ENCODE measurements at regions not wholly inside any gene's neighbourhood (a gene's known extent, or its start where the extent isn't known, plus 50 kb on each side); places are given as distances from the start of the nearest gene placed in this dataset.
"Not testable (repeated sequence)": the region's sequence is repeated elsewhere in the genome, so short reads cannot be mapped to it uniquely, and the experiment has no call there.

DNA sequence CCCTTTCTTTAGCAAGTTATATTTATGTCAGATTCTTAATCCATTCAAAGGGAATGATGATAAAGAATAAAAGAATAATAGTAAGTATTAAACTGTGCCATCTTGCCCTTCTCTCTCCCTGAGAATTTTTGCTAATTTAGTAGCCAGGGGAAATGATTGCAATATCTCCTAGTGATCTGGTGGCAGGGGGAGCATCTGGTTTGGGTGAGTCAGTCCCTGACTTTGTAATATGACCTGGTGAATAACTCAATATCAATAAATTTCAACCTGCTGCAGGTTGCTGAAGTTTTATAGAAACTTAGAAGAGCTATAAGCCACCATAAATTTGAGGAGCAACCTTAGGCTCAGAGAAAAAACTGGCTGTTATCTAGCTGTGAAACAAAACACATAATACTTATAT is 149.4 kb downstream of the SYT15 start:
- not testable (repeated sequence) for H3K9ac ChIP-seq (ENCODE audit: low read length); H3K79me1 ChIP-seq (replicated peaks; ENCODE audit: low read length, poor library complexity, severe bottlenecking); DNase-seq; H2BK12ac ChIP-seq (ENCODE audit: low read length in 2 of 2); H4K8ac ChIP-seq (ENCODE audit: low read length); H2AFZ ChIP-seq (ENCODE audit: low read depth, low read length); H3K4ac ChIP-seq (ENCODE audit: low read depth in 1 of 2, low read length in 2 of 2); H3K23ac ChIP-seq (ENCODE audit: low read length in 2 of 2); H3K27ac ChIP-seq (ENCODE audit: low read length, poor library complexity, severe bottlenecking); H3K36me3 ChIP-seq (ENCODE audit: control insufficient read depth in 1 of 2, insufficient read depth in 2 of 2, low read depth in 1 of 2, low read length in 2 of 2); H3K9me3 ChIP-seq (ENCODE audit: control insufficient read depth, low read length); H3K18ac ChIP-seq (ENCODE audit: low read depth in 1 of 2, low read length in 2 of 2); H4K91ac ChIP-seq (ENCODE audit: low read length); H3K4me1 ChIP-seq (ENCODE audit: control insufficient read depth, insufficient read depth, low read depth, low read length); H3K14ac ChIP-seq (ENCODE audit: low read length in 2 of 2); H2AK5ac ChIP-seq (ENCODE audit: low read length, severe bottlenecking); H3K4me3 ChIP-seq (ENCODE audit: insufficient read depth in 1 of 2, low read depth in 1 of 2, low read length in 2 of 2); H3K27me3 ChIP-seq (ENCODE audit: control insufficient read depth in 1 of 2, insufficient read depth in 1 of 2, low read length in 2 of 2); H2BK5ac ChIP-seq (ENCODE audit: low read depth, low read length, poor library complexity, severe bottlenecking); H3K4me2 ChIP-seq (ENCODE audit: low read length, poor library complexity, severe bottlenecking); H2BK120ac ChIP-seq (ENCODE audit: low read depth, low read length); H2BK15ac ChIP-seq (ENCODE audit: low read depth, poor library complexity, severe bottlenecking)

DNA sequence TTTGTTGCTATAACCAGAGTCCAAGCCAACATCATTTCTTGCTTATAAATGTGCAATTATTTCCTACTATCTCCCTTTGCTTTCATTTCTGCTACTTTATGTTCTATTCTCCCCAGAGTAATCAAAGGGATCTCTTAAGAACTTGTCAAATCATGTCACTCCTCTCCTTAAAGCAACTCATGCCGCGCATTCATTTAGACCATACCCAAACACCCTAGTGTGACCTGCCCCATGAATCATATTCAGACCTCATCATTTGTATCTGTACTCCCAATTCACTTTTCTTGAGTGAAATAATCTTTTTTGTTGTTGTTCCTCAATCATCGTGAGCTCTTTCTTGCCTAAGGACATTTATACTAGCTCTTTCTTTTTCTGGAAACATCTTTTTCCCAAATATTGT is 151.8 kb downstream of the SYT15 start:
- not testable (repeated sequence) for H3K79me1 ChIP-seq (replicated peaks; ENCODE audit: low read length, poor library complexity, severe bottlenecking); H2BK15ac ChIP-seq (ENCODE audit: low read depth, poor library complexity, severe bottlenecking); H3K9ac ChIP-seq (ENCODE audit: low read length); H3K18ac ChIP-seq (ENCODE audit: low read depth in 1 of 2, low read length in 2 of 2); H3K14ac ChIP-seq (ENCODE audit: low read length in 2 of 2); H3K27ac ChIP-seq (ENCODE audit: low read length, poor library complexity, severe bottlenecking); H3K9me3 ChIP-seq (ENCODE audit: control insufficient read depth, low read length); H2AK5ac ChIP-seq (ENCODE audit: low read length, severe bottlenecking); H3K4me3 ChIP-seq (ENCODE audit: insufficient read depth in 1 of 2, low read depth in 1 of 2, low read length in 2 of 2); H3K4me2 ChIP-seq (ENCODE audit: low read length, poor library complexity, severe bottlenecking); H3K4ac ChIP-seq (ENCODE audit: low read depth in 1 of 2, low read length in 2 of 2); H3K4me1 ChIP-seq (ENCODE audit: control insufficient read depth, insufficient read depth, low read depth, low read length); DNase-seq; H4K91ac ChIP-seq (ENCODE audit: low read length); H2BK5ac ChIP-seq (ENCODE audit: low read depth, low read length, poor library complexity, severe bottlenecking); H2BK120ac ChIP-seq (ENCODE audit: low read depth, low read length); H3K36me3 ChIP-seq (ENCODE audit: control insufficient read depth in 1 of 2, insufficient read depth in 2 of 2, low read depth in 1 of 2, low read length in 2 of 2); H2BK12ac ChIP-seq (ENCODE audit: low read length in 2 of 2); H4K8ac ChIP-seq (ENCODE audit: low read length); H3K27me3 ChIP-seq (ENCODE audit: control insufficient read depth in 1 of 2, insufficient read depth in 1 of 2, low read length in 2 of 2); H2AFZ ChIP-seq (ENCODE audit: low read depth, low read length); H3K23ac ChIP-seq (ENCODE audit: low read length in 2 of 2)
- no CpG with 5 or more reads among the region's 3 CpGs for WGBS

DNA sequence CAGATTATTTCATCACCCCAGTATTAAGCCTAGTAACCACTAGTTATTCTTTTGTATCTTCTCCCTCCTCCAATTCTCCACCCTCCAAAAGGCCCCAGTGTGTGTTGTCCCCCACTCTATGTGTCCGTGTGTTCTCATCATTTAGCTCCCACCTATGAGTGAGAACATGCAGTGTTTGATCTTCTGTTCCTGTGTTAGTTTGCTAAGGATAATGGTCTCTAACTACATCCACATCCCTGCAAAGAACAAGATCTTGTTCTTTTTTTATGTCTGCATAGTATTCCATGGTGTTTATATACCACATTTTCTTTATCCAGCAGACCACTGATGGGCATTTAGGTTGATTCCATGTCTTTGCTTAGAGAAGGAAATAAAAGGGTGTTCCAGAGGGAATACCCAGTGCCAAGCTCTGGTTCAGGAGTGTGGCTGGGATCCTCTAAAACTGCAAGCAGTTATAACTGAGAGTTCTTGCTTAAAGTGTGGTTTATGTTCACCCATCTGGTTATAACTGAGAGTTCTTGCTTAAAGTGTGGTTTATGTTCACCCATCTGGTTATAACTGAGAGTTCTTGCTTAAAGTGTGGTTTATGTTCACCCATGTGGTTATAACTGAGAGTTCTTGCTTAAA is 154.8 kb downstream of the SYT15 start:
- H3K23ac ChIP-seq (ENCODE audit: low read length in 2 of 2); H2BK5ac ChIP-seq (ENCODE audit: low read depth, low read length, poor library complexity, severe bottlenecking); H3K4me3 ChIP-seq (ENCODE audit: insufficient read depth in 1 of 2, low read depth in 1 of 2, low read length in 2 of 2); H2AFZ ChIP-seq (ENCODE audit: low read depth, low read length); H4K91ac ChIP-seq (ENCODE audit: low read length); H3K79me1 ChIP-seq (replicated peaks; ENCODE audit: low read length, poor library complexity, severe bottlenecking); H3K9ac ChIP-seq (ENCODE audit: low read length); H3K36me3 ChIP-seq (ENCODE audit: control insufficient read depth in 1 of 2, insufficient read depth in 2 of 2, low read depth in 1 of 2, low read length in 2 of 2); H2BK12ac ChIP-seq (ENCODE audit: low read length in 2 of 2); H3K4ac ChIP-seq (ENCODE audit: low read depth in 1 of 2, low read length in 2 of 2); H2BK120ac ChIP-seq (ENCODE audit: low read depth, low read length); H3K4me2 ChIP-seq (ENCODE audit: low read length, poor library complexity, severe bottlenecking); DNase-seq; H3K18ac ChIP-seq (ENCODE audit: low read depth in 1 of 2, low read length in 2 of 2); H2AK5ac ChIP-seq (ENCODE audit: low read length, severe bottlenecking); H2BK15ac ChIP-seq (ENCODE audit: low read depth, poor library complexity, severe bottlenecking); H4K8ac ChIP-seq (ENCODE audit: low read length); H3K4me1 ChIP-seq (ENCODE audit: control insufficient read depth, insufficient read depth, low read depth, low read length); H3K14ac ChIP-seq (ENCODE audit: low read length in 2 of 2); H3K27ac ChIP-seq (ENCODE audit: low read length, poor library complexity, severe bottlenecking); H3K27me3 ChIP-seq (ENCODE audit: control insufficient read depth in 1 of 2, insufficient read depth in 1 of 2, low read length in 2 of 2); H3K9me3 ChIP-seq (ENCODE audit: control insufficient read depth, low read length): not testable (repeated sequence)
- no CpG with 5 or more reads among the region's 1 CpG for WGBS

DNA sequence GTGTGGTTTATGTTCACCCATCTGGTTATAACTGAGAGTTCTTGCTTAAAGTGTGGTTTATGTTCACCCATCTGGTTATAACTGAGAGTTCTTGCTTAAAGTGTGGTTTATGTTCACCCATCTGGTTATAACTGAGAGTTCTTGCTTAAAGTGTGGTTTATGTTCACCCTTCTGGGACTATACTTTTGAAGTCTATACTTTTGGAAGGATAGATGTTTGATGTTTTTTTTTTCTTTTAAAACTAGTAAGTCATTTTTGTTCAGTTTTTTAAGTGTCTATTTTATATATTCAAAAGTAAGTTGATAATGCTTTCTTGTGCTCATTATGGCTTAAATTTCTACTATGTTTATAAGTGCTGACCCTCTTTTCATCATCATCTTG is 155.3 kb downstream of the SYT15 start:
- H4K8ac ChIP-seq (ENCODE audit: low read length); H2AFZ ChIP-seq (ENCODE audit: low read depth, low read length); H3K9ac ChIP-seq (ENCODE audit: low read length); H3K79me1 ChIP-seq (replicated peaks; ENCODE audit: low read length, poor library complexity, severe bottlenecking); H3K4ac ChIP-seq (ENCODE audit: low read depth in 1 of 2, low read length in 2 of 2); H2BK5ac ChIP-seq (ENCODE audit: low read depth, low read length, poor library complexity, severe bottlenecking); H3K14ac ChIP-seq (ENCODE audit: low read length in 2 of 2); H2BK120ac ChIP-seq (ENCODE audit: low read depth, low read length); H2BK15ac ChIP-seq (ENCODE audit: low read depth, poor library complexity, severe bottlenecking); H2BK12ac ChIP-seq (ENCODE audit: low read length in 2 of 2); H3K36me3 ChIP-seq (ENCODE audit: control insufficient read depth in 1 of 2, insufficient read depth in 2 of 2, low read depth in 1 of 2, low read length in 2 of 2); H3K23ac ChIP-seq (ENCODE audit: low read length in 2 of 2); H3K4me1 ChIP-seq (ENCODE audit: control insufficient read depth, insufficient read depth, low read depth, low read length); H3K9me3 ChIP-seq (ENCODE audit: control insufficient read depth, low read length); DNase-seq; H3K27me3 ChIP-seq (ENCODE audit: control insufficient read depth in 1 of 2, insufficient read depth in 1 of 2, low read length in 2 of 2); H3K4me2 ChIP-seq (ENCODE audit: low read length, poor library complexity, severe bottlenecking); H4K91ac ChIP-seq (ENCODE audit: low read length); H2AK5ac ChIP-seq (ENCODE audit: low read length, severe bottlenecking); H3K4me3 ChIP-seq (ENCODE audit: insufficient read depth in 1 of 2, low read depth in 1 of 2, low read length in 2 of 2); H3K18ac ChIP-seq (ENCODE audit: low read depth in 1 of 2, low read length in 2 of 2); H3K27ac ChIP-seq (ENCODE audit: low read length, poor library complexity, severe bottlenecking): not testable (repeated sequence)

Data from mesenchymal stem cell (in vitro differentiated cells and primary cell).